ENCODE measurements at regions not wholly inside any gene's neighbourhood (a gene's known extent, or its start where the extent isn't known, plus 50 kb on each side); places are given as distances from the start of the nearest gene placed in this dataset.
"Not testable (repeated sequence)": the region's sequence is repeated elsewhere in the genome, so short reads cannot be mapped to it uniquely, and the experiment has no call there.

DNA sequence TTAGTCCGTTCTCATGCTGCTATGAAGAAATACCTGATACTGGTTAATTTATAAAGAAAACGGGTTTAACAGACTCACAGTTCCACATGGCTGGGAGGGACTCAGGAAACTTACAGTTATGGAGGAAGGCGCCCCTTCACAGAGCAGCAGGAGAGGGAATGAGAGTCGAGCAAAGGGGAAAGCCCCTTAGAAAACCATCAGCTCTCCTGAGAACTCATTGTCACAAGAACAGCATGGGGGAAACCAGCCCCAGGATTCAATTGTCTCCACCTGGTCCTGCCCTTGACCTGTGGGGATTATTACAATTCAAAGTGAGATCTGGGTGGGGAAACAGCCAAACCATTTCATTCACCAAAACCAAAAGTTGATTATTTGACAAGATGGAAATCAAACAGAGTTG lies 101.8 kb downstream of the ATP6V0E2 start:
- H3K27me3 Mint-ChIP-seq (ENCODE audit: low read depth): peaks cover 35% of the 10 kb centered on the region
- not testable (repeated sequence) for H3K4me3 Mint-ChIP-seq; H3K27ac Mint-ChIP-seq; H3K36me3 Mint-ChIP-seq (ENCODE audit: low read depth); H3K9me3 Mint-ChIP-seq; H3K4me1 Mint-ChIP-seq (ENCODE audit: low read depth)

DNA sequence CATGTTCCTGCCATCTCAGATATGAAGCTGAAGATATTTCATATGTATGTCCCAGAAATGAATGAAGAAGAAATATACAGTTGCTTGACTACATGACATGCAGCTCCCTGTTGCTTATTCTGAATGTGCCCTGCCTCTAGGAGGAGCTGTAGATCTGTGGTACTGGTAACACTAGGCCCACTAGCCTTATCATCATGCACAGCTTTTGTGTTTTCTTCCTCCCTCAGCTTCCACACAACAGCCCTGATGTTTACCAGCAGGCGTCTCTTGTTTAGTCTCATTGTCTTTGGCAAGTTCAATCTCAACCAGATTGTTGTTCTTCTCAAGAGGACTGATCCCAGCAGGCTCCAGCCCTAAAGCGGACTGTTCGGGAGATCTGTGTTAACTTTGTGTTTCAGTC lies 104.8 kb downstream of the ATP6V0E2 start:
- not testable (repeated sequence) for H3K4me1 Mint-ChIP-seq (ENCODE audit: low read depth); H3K36me3 Mint-ChIP-seq (ENCODE audit: low read depth); H3K27ac Mint-ChIP-seq; H3K9me3 Mint-ChIP-seq; H3K4me3 Mint-ChIP-seq
- H3K27me3 Mint-ChIP-seq (ENCODE audit: low read depth): peaks cover 25% of the 10 kb centered on the region

DNA sequence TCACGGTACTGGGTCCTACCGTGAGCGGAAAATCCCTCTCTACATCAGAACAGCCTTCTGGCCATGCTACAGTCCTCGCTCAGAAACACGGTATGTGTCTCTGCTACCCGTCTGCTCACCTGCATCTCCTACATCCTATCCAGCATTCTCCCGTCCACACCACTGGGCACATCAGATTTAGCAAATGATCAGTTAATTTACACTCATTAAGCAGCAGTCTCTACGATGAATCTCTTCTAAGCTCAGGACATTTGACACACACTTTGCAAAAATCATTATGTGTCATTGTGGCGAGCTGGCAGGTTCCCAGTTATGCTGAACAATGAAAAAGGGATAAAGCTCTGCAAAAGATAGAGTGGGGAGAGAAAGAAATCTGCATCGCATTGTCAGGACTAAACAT lies 105.2 kb downstream of the ATP6V0E2 start:
- not testable (repeated sequence) for H3K4me3 Mint-ChIP-seq; H3K36me3 Mint-ChIP-seq (ENCODE audit: low read depth); H3K27ac Mint-ChIP-seq; H3K4me1 Mint-ChIP-seq (ENCODE audit: low read depth); H3K9me3 Mint-ChIP-seq
- H3K27me3 Mint-ChIP-seq (ENCODE audit: low read depth): peaks cover 25% of the 10 kb centered on the region

DNA sequence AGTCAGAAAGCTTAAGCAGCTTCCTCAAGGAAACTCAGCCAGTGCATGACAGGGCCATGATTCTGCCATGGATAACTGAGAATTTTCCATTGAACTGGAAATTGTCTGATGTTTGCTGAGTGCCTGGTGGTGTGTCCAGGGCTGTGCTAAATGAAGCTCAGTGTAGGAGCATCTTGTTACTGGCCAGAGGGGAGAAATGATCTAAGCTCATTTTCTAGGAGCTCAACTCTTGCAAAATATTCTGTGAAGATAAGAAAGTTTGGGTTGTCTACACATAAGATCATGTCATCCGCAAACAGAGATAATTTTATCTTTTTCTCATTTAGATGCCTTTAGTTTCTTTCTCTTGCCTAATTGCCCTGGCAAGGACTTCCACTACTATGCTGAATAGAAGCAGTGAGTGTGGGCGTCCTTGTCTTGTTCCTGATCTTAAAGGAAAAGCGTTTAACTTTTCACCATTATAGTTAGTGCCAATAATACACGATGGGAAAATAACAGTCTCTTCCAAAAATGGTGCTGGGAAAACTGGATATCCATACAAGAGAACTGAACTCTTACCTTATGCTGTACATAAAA lies 108.9 kb downstream of the ATP6V0E2 start:
- not testable (repeated sequence) for H3K9me3 Mint-ChIP-seq; H3K4me1 Mint-ChIP-seq (ENCODE audit: low read depth); H3K4me3 Mint-ChIP-seq; H3K36me3 Mint-ChIP-seq (ENCODE audit: low read depth); H3K27ac Mint-ChIP-seq
- H3K27me3 Mint-ChIP-seq (ENCODE audit: low read depth): peaks cover 14% of the 10 kb centered on the region

DNA sequence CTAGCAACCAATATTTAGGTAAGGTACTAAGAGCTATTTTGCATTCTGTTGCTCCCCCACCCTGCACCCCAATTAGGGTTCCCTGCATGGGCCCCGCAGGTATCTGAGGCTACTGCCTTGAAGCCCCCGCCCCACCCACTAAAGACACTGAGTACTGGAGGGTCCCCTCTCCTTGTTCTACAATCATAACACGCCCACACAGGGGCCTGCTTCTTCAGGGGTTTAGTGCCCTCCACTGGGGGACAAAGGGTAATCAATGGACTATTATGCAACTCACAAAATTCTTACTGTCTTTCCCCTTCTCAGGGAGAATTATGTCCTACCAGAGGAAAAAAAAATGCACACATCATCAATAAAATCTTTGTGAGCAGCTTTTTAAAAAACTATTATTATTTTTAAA lies 113.1 kb downstream of the ATP6V0E2 start:
- H3K36me3 Mint-ChIP-seq (ENCODE audit: low read depth): not testable (repeated sequence)

DNA sequence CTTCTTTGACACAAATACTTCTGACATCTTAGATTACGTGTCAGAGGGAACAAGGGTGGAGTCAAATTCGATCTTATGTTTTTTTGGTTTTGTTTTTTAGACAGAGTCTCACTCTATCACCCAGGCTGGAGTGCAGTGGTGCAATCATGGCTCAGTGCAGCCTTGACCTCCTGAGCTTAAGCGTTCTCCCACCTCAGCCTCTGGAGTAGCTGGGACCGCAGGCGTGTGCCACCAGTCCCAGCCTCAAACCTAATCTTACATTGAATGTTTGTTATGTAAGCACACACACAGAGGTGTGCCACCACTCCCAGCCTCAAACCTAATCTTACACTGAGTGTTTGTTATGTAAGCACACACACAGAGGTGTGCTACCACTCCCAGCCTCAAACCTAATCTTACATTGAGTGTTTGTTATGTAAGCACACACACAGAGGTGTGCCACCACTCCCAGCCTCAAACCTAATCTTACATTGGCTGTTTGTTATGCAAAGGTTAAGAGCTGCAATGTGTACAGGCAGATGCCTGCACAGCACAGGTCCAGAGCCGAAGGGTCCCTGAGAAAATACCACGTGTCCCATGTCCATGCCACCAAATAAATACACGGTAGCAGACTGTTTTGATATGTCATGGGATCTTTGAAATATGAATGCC lies 118.0 kb downstream of the ATP6V0E2 start:
- H3K27me3 Mint-ChIP-seq (ENCODE audit: low read depth); H3K9me3 Mint-ChIP-seq; H3K36me3 Mint-ChIP-seq (ENCODE audit: low read depth); H3K4me3 Mint-ChIP-seq; H3K27ac Mint-ChIP-seq; H3K4me1 Mint-ChIP-seq (ENCODE audit: low read depth): not testable (repeated sequence)

More for the DNA sequence above, 113.1 kb downstream of the ATP6V0E2 start:
- not testable (repeated sequence) for H3K9me3 Mint-ChIP-seq; H3K4me3 Mint-ChIP-seq; H3K27ac Mint-ChIP-seq; H3K4me1 Mint-ChIP-seq (ENCODE audit: low read depth); H3K27me3 Mint-ChIP-seq (ENCODE audit: low read depth)

DNA sequence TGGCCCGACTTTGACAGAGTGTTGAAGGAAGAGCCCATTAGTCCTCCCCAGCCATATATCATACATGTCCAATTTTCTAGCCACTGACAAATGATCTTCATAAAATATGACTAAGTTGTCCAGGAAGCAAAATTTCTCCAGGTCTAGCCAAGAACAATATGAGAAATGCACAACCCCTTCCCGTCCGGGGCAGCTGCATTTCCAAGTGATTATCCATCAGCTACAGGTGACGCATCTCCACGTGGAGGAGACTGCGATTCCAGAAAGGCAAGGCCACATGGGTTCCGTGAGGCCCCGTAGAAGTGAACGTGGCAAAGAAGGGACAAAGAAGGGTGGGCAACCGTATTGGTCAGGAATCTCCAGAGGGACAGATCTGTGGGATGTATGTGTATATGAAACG lies 118.6 kb downstream of the ATP6V0E2 start:
- not testable (repeated sequence) for H3K4me1 Mint-ChIP-seq (ENCODE audit: low read depth); H3K4me3 Mint-ChIP-seq

DNA sequence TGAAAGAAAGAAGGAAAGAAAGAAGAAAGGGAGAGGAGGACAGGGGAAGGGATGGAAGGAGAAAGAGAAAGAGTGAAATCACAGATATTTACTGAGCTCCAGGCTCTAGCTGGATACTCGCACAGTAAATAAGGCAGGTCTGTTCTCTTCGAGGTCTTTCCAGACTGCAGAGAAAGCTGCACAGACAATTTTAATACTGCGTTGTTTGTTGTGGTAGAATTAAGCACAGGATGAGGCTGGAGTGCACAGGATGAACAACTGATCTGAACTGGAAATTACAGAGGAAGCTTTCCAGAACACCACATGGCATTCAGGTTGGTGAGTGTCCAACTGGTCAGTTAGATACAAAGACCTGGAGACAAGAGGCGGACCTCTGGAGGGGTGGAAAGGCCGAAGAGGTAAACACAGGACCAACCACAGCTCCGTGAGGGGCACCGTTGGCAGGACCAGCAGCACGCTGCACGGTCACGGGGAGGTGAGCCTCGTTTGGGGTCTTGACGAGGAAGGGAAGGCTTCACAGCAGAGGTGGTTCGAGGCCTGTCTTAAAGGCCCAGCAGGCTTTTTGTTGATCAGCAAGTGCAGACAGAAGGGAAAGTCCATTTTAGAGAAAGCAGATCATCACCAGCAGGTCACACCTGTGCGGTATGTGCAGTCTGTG lies 121.7 kb downstream of the ATP6V0E2 start:
- not testable (repeated sequence) for H3K36me3 Mint-ChIP-seq (ENCODE audit: low read depth); H3K4me1 Mint-ChIP-seq (ENCODE audit: low read depth); H3K27me3 Mint-ChIP-seq (ENCODE audit: low read depth); H3K9me3 Mint-ChIP-seq; H3K4me3 Mint-ChIP-seq; H3K27ac Mint-ChIP-seq

More for the DNA sequence above, 118.6 kb downstream of the ATP6V0E2 start:
- not testable (repeated sequence) for H3K36me3 Mint-ChIP-seq (ENCODE audit: low read depth); H3K27me3 Mint-ChIP-seq (ENCODE audit: low read depth); H3K27ac Mint-ChIP-seq; H3K9me3 Mint-ChIP-seq

DNA sequence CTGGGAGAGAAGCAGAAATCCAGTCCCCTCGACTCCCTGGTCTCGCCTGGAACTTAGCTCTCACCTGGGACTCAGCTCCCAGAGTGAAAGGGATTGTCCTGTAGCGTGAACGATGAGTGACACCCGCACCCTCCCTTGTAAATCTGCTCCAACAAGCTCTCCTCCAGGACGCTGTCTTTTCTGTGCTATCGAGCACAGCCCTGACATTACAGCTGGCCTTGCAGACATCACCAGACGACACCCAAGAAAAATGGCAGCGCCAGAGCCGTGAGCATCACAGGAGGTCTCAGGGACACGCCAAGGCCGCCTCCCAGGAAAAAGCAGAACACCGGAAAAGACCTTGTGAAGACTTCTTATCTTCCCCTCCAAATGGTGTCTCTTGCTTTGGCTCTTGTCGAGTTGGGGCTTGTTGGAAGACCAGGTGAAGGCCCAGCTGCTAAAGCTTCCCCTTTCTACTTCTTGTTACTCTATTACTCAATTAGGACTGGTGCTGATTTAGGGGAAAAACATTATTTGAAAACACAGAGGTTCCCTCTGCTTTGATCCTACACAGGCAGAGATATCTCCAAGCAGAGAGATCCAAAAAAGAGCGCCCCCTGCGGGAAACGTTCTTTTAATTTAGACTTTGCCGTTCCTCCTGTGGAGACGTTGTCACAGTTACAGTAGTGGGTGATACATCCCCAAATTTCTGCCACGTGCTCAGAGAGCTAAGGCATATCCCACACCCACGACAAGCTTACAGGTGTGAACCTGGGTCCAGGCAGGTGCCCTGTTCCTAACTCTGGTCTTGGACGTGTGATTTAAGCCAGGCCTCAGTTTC lies 127.2 kb downstream of the ATP6V0E2 start:
- not testable (repeated sequence) for H3K27me3 Mint-ChIP-seq (ENCODE audit: low read depth); H3K27ac Mint-ChIP-seq; H3K9me3 Mint-ChIP-seq; H3K4me3 Mint-ChIP-seq; H3K4me1 Mint-ChIP-seq (ENCODE audit: low read depth); H3K36me3 Mint-ChIP-seq (ENCODE audit: low read depth)

DNA sequence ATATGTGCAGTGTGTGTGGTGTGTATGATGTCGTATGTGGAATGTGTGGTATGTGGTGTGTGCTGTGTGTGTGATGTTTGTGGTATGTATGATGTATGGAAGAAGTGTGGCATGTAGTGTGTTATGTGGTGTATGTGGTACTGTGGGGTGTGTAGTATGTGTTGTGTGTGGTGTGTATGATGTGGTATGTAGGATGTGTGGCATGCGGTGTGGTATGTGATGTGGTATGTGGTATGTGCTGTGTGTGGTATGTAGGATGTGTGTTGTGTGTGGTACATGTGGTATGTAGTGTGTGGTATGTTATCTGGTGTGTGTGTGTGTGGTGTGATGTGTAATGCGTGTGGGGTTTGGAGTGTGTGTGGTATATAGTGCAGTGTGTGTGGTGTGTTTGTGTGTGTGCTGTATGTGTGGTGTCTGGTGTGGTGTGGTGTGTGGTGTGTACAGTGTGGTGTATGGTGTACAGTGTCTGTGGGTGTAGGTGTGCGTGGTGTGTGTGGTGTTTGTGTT lies 129.6 kb downstream of the ATP6V0E2 start:
- H3K36me3 Mint-ChIP-seq (ENCODE audit: low read depth): no peaks in the 10 kb centered on the region
- H3K27me3 Mint-ChIP-seq (ENCODE audit: low read depth): no peaks in the 10 kb centered on the region
- no peak overlapping the region for H3K4me3 Mint-ChIP-seq
- no peaks in the 10 kb centered on the region for H3K9me3 Mint-ChIP-seq
- H3K4me1 Mint-ChIP-seq (ENCODE audit: low read depth): no peaks in the 10 kb centered on the region
- no peak overlapping the region for H3K27ac Mint-ChIP-seq

DNA sequence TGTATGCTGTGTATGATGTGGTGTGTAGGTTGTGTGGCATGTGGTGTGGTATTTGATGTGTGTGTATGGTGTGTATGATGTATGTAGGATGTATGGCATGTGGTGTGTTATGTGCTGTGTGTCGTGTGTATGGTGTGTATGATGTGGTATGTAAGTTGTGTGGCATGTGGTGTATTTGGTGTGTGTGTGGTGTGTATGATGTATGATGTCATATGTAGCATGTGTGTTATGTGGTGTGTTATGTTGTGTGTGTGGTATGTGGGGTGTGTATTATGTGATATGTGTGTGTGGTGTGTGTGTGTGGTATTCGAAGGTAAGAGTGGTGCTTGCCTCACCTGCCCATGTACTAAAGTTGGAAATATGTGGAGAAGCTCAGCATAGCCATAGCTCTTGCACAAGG lies 130.2 kb downstream of the ATP6V0E2 start:
- not testable (repeated sequence) for H3K9me3 Mint-ChIP-seq; H3K36me3 Mint-ChIP-seq (ENCODE audit: low read depth); H3K27ac Mint-ChIP-seq; H3K4me1 Mint-ChIP-seq (ENCODE audit: low read depth); H3K27me3 Mint-ChIP-seq (ENCODE audit: low read depth); H3K4me3 Mint-ChIP-seq

DNA sequence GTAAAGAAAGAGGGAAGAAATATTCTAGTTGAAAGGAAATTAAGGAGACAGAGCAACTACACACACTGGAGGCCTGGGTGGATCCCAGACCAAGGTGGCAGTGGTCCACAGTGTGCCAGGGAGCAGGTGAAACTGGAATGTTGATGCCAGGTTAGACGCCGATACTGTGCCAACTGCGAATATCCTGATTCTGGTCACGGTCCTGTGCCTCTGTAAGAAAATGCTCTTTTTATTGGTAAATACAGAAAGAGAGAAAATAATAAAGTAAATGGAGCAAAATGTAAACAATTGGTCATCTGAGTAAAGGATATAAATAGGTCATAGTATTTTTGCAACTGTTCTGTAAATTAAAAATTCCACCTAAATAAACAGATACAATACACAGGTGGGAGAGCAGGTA lies 131.1 kb downstream of the ATP6V0E2 start:
- not testable (repeated sequence) for H3K4me1 Mint-ChIP-seq (ENCODE audit: low read depth); H3K4me3 Mint-ChIP-seq; H3K27ac Mint-ChIP-seq; H3K27me3 Mint-ChIP-seq (ENCODE audit: low read depth); H3K36me3 Mint-ChIP-seq (ENCODE audit: low read depth); H3K9me3 Mint-ChIP-seq

DNA sequence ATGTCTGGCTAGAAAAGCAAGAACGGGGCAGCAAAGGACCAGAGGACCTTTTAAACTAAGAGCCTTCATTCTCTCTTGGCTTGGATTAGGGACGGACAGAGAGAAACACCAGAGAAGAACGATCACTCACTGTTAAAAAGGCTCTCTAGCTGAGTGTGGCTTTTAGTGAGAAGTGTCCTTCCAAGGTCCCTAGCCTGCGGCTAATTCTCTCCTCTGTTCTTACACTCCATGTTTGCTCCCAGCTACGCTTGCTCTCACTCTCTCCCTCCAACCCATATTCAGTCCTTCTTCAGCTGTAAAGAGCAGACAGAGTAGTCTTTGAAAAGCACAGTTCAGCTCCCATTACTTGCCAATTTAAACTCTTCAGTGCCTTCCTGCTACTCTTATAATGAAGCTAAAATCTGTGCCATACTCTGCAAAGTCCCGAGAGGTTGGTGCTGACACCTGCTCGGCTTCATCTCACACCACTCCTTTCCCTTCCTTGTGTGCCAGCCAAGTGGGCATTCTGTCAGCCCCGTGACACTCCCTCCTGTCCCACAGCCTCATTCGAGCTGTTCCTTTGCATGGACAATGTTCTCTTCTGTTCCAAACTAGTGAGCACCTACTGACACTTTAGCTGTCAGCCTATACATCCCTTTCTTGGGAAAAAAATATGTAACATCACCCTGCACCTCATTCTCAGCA lies 136.0 kb downstream of the ATP6V0E2 start:
- H3K4me3 Mint-ChIP-seq; H3K36me3 Mint-ChIP-seq (ENCODE audit: low read depth); H3K27ac Mint-ChIP-seq; H3K4me1 Mint-ChIP-seq (ENCODE audit: low read depth); H3K27me3 Mint-ChIP-seq (ENCODE audit: low read depth); H3K9me3 Mint-ChIP-seq: not testable (repeated sequence)

DNA sequence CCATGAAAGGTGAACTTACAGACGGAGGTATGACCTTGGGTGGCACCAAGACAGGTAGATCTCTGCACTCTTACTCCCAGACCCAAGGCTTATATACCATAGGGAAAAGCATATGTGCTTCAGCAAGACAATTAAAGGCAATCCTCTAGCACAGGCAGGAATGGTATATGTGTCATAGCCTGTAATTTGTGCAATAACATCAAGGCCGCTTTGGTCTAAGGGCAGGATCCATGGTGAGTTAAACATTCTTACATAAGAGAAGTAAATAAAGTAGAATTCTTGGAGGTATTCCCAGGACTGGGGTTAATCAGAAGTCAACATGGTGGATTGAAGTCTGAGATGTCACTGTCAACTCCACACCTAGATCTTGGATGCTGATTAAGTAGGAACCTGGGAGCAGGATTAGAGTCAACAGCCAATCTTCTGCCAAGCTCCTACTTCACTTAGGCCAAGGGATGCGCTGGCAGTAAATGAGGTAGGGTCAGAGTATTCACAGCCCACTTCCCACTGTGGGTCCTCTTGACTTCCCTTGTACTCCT lies 143.0 kb downstream of the ATP6V0E2 start:
- H3K27ac Mint-ChIP-seq; H3K9me3 Mint-ChIP-seq; H3K36me3 Mint-ChIP-seq (ENCODE audit: low read depth); H3K27me3 Mint-ChIP-seq (ENCODE audit: low read depth); H3K4me3 Mint-ChIP-seq; H3K4me1 Mint-ChIP-seq (ENCODE audit: low read depth): not testable (repeated sequence)

Measured in T-helper 1 cell treated with Interleukin-12 subunit alpha and Interleukin-12 subunit beta and Interleukin-4 antibody, amounts not matched to agents 30 μg/mL and 1 μg/mL, for 36 hours (primary cell).